HG02970 (cell line): ENCODE measurements at regions not wholly inside any gene's neighbourhood (a gene's known extent, or its start where the extent isn't known, plus 50 kb on each side); places are given as distances from the start of the nearest gene placed in this dataset.
"Not testable (repeated sequence)": the region's sequence is repeated elsewhere in the genome, so short reads cannot be mapped to it uniquely, and the experiment has no call there.

ENCODE experiments used
- ATAC-seq: cut with Tn5 transposase; IDR thresholded peaks from one replicate; pipeline ENCODE4 v1.9.1; 2021; ENCODE audit warnings: mild to moderate bottlenecking, moderate library complexity, moderate number of reproducible peaks; ENCODE audit not compliant: unreplicated experiment, low FRiP score

- ATAC-seq = no peak
Measured at GRCh38 chr12:131192951-131193350, 239.2 kb downstream of the ADGRD1 start.

DNA sequence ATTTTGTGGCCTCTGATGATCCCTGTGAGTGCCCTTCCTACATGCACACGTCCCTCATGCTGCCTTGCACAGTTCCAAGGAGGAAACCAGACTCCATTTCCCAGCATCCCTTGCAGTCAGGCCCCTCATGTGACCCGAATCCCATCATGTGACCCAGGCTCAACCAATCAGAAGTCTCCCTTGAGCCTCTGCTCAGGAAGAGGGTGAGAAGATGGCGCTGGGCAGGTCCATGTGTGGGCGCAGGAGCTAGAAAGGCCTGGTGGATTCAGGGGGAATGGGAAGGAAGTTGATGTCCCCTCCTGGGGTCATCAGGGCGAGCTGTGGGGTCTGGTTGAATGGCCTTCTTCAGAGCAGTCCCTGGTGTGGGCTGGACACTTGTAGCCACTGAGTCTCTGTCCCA is 240.5 kb downstream of the ADGRD1 start:
- ATAC-seq = no peak

DNA sequence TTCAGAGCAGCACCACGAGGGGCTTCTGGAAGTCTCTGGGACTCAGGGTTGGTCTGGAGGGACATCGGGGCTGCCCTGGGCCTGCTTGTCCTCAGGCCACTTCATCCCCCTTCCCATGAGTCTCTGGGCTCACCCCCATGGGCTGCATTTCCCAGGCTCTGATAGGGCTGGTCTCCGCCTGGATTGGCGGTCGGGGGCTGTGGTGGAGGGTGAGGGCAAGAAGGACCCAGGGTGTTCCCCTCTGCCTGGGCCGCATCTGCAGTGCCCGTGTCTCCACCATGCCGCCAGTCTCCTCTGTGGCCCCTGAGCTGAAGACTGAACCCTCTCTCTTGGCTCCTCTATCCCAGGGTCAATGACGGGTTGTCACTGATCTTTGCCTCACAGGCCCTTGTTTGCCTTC is 242.1 kb downstream of the ADGRD1 start:
- ATAC-seq = no peak

- no peak for ATAC-seq
Measured at GRCh38 chr12:131196220-131196619, 242.5 kb downstream of the ADGRD1 start.

- ATAC-seq = no peak
Measured at GRCh38 chr12:131197490-131197889, 243.8 kb downstream of the ADGRD1 start.

DNA sequence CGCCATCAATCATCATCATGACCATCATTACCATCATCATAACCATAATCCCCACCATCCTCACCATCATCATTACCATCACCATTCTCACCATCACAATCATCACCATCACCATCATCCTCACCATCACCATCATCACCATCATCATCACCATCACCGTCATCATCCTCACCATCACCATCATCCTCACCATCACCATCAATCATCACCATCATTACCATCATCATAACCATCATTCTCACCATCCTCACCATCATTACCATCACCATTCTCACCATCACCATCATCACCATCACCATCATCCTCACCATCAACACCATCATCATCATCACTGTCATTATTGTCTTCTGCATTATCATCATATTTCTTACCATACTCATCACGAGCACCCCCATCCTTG is 245.5 kb downstream of the ADGRD1 start:
- ATAC-seq = no peak

DNA sequence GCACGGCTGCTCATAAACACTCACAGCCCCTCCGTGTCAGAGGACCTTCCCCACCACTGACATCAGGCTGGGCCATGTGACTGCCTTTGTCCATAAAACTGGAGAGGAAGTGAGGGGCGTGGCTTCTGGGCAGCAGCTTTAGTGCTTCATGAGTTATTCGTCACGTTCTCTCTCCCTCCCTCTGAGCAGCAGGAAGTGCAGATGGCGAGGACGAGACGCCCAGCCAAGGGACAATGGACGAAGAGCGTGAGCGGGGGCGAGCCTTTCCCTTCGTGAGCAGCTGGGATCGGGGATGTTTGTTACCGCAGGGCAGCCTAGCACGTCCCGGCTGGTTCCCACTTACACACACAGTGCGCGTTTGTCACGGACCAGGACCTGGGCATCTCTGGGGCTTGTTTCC is 248.2 kb downstream of the ADGRD1 start:
- not testable (repeated sequence) for ATAC-seq

- ATAC-seq = no peak
Measured at GRCh38 chr12:131202592-131203378, 249.1 kb downstream of the ADGRD1 start.

DNA sequence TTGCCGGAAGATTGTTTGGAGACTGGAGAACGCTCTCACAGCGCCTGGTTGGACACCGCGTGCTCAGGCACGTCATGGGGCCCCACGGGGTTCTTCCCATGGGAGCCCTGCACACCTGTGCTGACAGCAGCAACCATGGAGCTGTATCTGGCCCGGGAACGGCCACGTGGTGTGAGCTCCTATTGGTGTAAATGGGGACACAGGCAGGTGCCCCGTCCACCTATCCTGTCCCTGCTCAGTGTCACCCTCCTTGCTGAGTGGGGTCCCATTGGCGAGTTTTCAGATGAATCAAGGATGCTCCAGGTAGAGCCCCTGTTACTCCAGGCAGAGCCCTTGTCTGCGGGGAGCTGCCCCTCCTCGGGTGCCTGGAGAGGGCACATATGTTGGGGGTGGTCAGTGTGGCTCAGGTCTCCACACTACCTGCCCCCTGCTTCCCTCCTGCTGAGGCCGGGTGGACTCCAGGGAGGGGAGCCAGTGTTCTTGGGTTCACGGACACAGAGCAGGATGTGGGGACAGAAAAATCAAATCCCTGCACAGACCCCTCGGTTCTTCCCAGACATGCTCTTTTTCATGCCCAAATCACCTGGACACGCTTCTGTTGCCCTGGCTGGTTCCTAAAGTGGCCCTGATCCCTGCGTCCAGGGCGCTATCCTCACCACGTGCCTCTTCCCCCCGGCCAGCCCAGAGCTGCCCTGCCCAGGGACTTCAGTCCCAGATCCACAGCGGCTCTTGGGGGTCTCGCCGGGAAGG is 250.1 kb downstream of the ADGRD1 start:
- no peak for ATAC-seq

GRCh38 chr12:131204416-131205274 is 250.9 kb downstream of the ADGRD1 start:
- no peak for ATAC-seq

GRCh38 chr12:131205275-131205933 is 251.7 kb downstream of the ADGRD1 start:
- ATAC-seq = not testable (repeated sequence)

DNA sequence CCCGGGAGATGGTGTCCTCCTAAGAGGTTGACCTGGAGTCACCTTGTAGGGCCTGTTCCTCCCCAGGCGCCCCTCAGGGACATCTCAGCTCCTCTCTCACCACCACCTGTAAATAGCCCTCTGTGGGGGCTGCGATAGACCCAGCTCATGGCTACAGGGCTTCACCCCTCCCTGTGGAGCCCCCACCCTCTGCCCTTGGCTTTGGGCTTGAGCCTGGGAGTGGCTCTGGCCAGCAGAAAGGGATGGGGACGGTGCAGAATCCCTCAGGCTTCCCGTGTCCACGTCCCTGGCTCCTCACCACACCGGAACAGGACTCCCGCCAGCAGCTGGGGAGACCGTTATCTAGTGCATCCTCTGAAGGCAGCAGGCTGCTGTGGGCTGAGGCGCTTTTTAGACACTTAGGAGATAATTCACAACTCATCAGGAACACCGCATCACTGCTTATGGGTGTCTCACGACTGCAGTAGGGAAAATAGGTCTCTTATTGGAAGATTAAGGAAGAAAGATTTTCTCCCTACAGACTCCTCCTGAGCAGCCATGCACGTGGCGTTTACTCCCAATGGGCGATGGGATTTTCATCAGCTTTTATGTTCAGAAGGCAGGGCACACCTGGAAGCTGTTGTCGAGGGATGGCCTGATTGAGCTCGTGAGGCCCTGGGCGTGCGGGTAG is 253.1 kb downstream of the ADGRD1 start:
- ATAC-seq = not testable (repeated sequence)

DNA sequence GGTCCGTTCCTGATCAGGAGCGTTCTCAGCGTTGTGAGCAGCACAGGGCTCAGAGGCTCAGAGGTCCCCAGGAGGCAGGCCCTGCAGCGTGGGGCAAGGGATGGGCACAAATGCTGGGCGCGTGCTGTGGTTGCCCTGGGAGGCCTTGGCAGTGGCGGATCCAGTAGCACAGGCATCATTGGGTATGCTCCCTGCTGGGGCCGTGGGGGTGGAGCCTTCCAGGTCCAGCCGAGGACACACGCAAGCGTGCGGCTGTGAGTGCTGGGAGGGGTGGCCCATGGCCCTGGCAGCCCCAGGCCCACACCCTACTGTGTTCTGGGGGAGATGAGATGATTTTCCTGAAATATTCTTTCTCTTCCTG is 253.6 kb downstream of the ADGRD1 start:
- ATAC-seq = not testable (repeated sequence)

- not testable (repeated sequence) for ATAC-seq
Measured at GRCh38 chr12:131207841-131208240, 254.1 kb downstream of the ADGRD1 start.

- no peak for ATAC-seq
Measured at GRCh38 chr12:131208425-131208824, 254.7 kb downstream of the ADGRD1 start.

DNA sequence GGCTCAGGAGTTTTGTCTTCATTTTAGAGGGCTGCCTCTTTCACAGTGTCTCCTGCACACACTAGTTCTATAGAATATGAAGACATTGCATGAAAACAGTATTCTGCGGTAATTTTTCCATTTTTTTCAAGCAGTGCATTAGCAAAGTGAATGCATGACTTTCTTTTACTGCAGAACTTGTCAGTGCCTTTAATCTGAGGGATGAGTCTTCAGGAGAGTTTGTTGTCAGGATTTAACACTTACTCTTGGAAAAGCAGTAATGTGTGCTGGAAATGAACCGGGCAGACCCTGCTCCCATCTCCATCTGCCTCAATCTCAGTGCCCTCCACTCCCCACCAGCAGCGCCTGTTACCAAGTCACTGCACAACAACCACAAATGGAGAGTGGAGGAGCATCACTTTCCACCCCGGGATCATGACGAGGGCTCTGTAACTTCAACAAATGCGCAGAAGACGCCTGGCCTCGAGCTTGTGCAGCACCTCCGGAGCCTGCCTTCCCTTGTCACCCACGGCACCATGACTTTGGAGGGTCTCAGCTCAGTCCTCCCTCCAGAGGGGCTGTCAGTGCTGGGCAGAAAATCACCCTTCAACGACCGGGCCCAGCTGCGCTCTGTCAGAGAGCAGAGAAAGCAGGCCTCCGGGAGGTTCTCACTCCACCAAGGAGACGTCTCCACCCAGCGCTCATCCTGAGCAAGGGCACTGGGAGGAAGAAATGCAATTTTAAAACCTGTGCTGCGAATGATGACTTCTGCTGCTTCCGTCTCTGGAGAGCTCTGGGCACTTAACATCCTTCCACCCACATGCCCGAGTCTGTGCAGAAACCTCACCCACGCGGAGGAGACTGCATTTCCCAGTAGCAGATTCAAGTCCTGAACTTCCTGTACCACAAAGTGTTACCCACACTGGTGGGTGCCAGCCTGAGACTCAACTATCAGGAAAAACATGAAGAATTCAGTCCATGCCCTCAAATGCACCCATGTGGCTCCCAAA is 255.7 kb downstream of the ADGRD1 start:
- ATAC-seq = no peak

GRCh38 chr12:131210506-131211339 is 257.0 kb downstream of the ADGRD1 start:
- ATAC-seq = no peak
